Rectal smooth muscle tissue (tissue), 1 donor: ENCODE measurements at regions not wholly inside any gene's neighbourhood (a gene's known extent, or its start where the extent isn't known, plus 50 kb on each side); places are given as distances from the start of the nearest gene placed in this dataset.

Source experiments
- H3K27ac ChIP-seq: one replicate; pipeline ENCODE4 v1.7.0; 2013; ENCODE audit warnings: low read depth, low read length, inconsistent platforms
- H3K27me3 ChIP-seq: one replicate; pipeline ENCODE4 v1.7.0; 2013; ENCODE audit warnings: low read length; ENCODE audit not compliant: control insufficient read depth, insufficient read depth
- H3K36me3 ChIP-seq: one replicate; pipeline ENCODE4 v1.7.0; 2013; ENCODE audit warnings: low read length; ENCODE audit not compliant: control insufficient read depth, insufficient read depth
- H3K4me1 ChIP-seq: one replicate; pipeline ENCODE4 v1.7.0; 2013; ENCODE audit warnings: low read length; ENCODE audit not compliant: control insufficient read depth, insufficient read depth
- H3K4me3 ChIP-seq: one replicate; pipeline ENCODE4 v1.7.0; 2013; ENCODE audit warnings: low read length
- H3K9ac ChIP-seq: one replicate; pipeline ENCODE4 v1.7.0; 2013; ENCODE audit warnings: low read length

GRCh38 chr14:65892315-65892714 is 479.8 kb downstream of the FUT8 start:
- H3K4me1 ChIP-seq, result no peaks in the 10 kb centered on the region
- no peaks in the 10 kb centered on the region for H3K36me3 ChIP-seq
- no peaks in the 10 kb centered on the region for H3K27me3 ChIP-seq
- no peak overlapping the region for H3K27ac ChIP-seq
- no peak overlapping the region for H3K4me3 ChIP-seq
- no peak overlapping the region for H3K9ac ChIP-seq

GRCh38 chr14:65900164-65900563 is 487.6 kb downstream of the FUT8 start:
- Histone ChIP-seq H3K27ac (no peak overlapping the region), H3K36me3 (no peaks in the 10 kb centered on the region)

GRCh38 chr14:65901595-65901994 is 489.1 kb downstream of the FUT8 start:
- Histone ChIP-seq H3K4me3 (no peak overlapping the region), H3K27me3 (no peaks in the 10 kb centered on the region), H3K27ac (no peak overlapping the region), H3K4me1 (no peaks in the 10 kb centered on the region), H3K9ac (no peak overlapping the region), H3K36me3 (no peaks in the 10 kb centered on the region)

More at GRCh38 chr14:65900164-65900563, 487.6 kb downstream of the FUT8 start:
- Histone ChIP-seq H3K4me1 (no peaks in the 10 kb centered on the region), H3K27me3 (no peaks in the 10 kb centered on the region), H3K9ac (no peak overlapping the region), H3K4me3 (no peak overlapping the region)

- no peak overlapping the region for H3K9ac ChIP-seq
- no peaks in the 10 kb centered on the region for H3K36me3 ChIP-seq
- H3K27ac ChIP-seq, result no peak overlapping the region
- H3K27me3 ChIP-seq, result no peaks in the 10 kb centered on the region
- H3K4me1 ChIP-seq, result peaks cover under 1% of the 10 kb centered on the region
- no peak overlapping the region for H3K4me3 ChIP-seq
These were observed 492.5 kb downstream of the FUT8 start for GRCh38 chr14:65904988-65905387.

- Histone ChIP-seq H3K36me3 (no peaks in the 10 kb centered on the region), H3K27ac (no peak overlapping the region), H3K27me3 (no peaks in the 10 kb centered on the region), H3K4me3 (no peak overlapping the region), H3K9ac (no peak overlapping the region), H3K4me1 (peaks cover 3% of the 10 kb centered on the region)
These were observed 493.8 kb downstream of the FUT8 start for GRCh38 chr14:65906344-65906743.

- Histone ChIP-seq H3K4me3 (no peak overlapping the region), H3K27ac (no peak overlapping the region), H3K4me1 (peaks cover 3% of the 10 kb centered on the region), H3K36me3 (no peaks in the 10 kb centered on the region), H3K27me3 (no peaks in the 10 kb centered on the region), H3K9ac (no peak overlapping the region)
These were observed 494.4 kb downstream of the FUT8 start for GRCh38 chr14:65906948-65907347.

- Histone ChIP-seq H3K36me3 (no peaks in the 10 kb centered on the region), H3K4me1 (peaks cover 3% of the 10 kb centered on the region), H3K4me3 (no peak overlapping the region), H3K27ac (no peak overlapping the region), H3K27me3 (no peaks in the 10 kb centered on the region), H3K9ac (no peak overlapping the region)
These were observed 497.7 kb downstream of the FUT8 start for GRCh38 chr14:65910108-65910786.

GRCh38 chr14:65915125-65915524 is 502.6 kb downstream of the FUT8 start:
- H3K4me3 ChIP-seq, result no peak overlapping the region
- peaks cover 1% of the 10 kb centered on the region for H3K4me1 ChIP-seq
- no peak overlapping the region for H3K9ac ChIP-seq
- H3K36me3 ChIP-seq, result no peaks in the 10 kb centered on the region
- H3K27ac ChIP-seq, result no peak overlapping the region
- no peaks in the 10 kb centered on the region for H3K27me3 ChIP-seq

- H3K4me1 ChIP-seq, result no peaks in the 10 kb centered on the region
- no peak overlapping the region for H3K9ac ChIP-seq
- H3K27ac ChIP-seq, result no peak overlapping the region
- no peaks in the 10 kb centered on the region for H3K36me3 ChIP-seq
- H3K27me3 ChIP-seq, result no peaks in the 10 kb centered on the region
- no peak overlapping the region for H3K4me3 ChIP-seq
These were observed 503.5 kb downstream of the FUT8 start for GRCh38 chr14:65916055-65916454.

GRCh38 chr14:65920996-65921395 is 508.5 kb downstream of the FUT8 start:
- H3K36me3 ChIP-seq, result no peaks in the 10 kb centered on the region
- H3K4me1 ChIP-seq, result no peaks in the 10 kb centered on the region
- no peaks in the 10 kb centered on the region for H3K27me3 ChIP-seq
- H3K9ac ChIP-seq, result no peak overlapping the region
- no peak overlapping the region for H3K27ac ChIP-seq
- H3K4me3 ChIP-seq, result no peak overlapping the region

GRCh38 chr14:65922142-65922541 is 509.6 kb downstream of the FUT8 start:
- Histone ChIP-seq H3K4me3 (no peak overlapping the region), H3K9ac (no peak overlapping the region), H3K27me3 (peaks cover 4% of the 10 kb centered on the region), H3K4me1 (no peaks in the 10 kb centered on the region), H3K27ac (no peak overlapping the region), H3K36me3 (no peaks in the 10 kb centered on the region)

- H3K4me3 ChIP-seq, result no peak overlapping the region
- H3K27ac ChIP-seq, result no peak overlapping the region
- H3K4me1 ChIP-seq, result no peaks in the 10 kb centered on the region
- H3K9ac ChIP-seq, result no peak overlapping the region
- no peaks in the 10 kb centered on the region for H3K36me3 ChIP-seq
- peaks cover 4% of the 10 kb centered on the region for H3K27me3 ChIP-seq
These were observed 514.0 kb downstream of the FUT8 start for GRCh38 chr14:65926504-65926903.

- H3K9ac ChIP-seq, result no peak overlapping the region
- H3K27ac ChIP-seq, result no peak overlapping the region
- H3K27me3 ChIP-seq, result peaks cover 4% of the 10 kb centered on the region
- no peaks in the 10 kb centered on the region for H3K4me1 ChIP-seq
- no peak overlapping the region for H3K4me3 ChIP-seq
- no peaks in the 10 kb centered on the region for H3K36me3 ChIP-seq
These were observed 514.6 kb downstream of the FUT8 start for GRCh38 chr14:65926935-65927700.
